ENCODE measurements at regions not wholly inside any gene's neighbourhood (a gene's known extent, or its start where the extent isn't known, plus 50 kb on each side); places are given as distances from the start of the nearest gene placed in this dataset.

- no peaks in the 10 kb centered on the region for H3K27me3 ChIP-seq (replicated peaks in 1 of 7)
- H3K9me3 ChIP-seq = peaks cover 0 to 4% (median 0%) of the 10 kb centered on the region in 8 donors
- H3K36me3 ChIP-seq = no peaks in the 10 kb centered on the region
- no peak overlapping the region for H3K27ac ChIP-seq
- TF ChIP-seq POLR2A (IDR thresholded peaks at IDR 0.05) = no peak
- no peak for TF ChIP-seq POLR2AphosphoS5 (IDR thresholded peaks at IDR 0.05)
- no peak for TF ChIP-seq CTCF (IDR thresholded peaks at IDR 0.05 in 8 of 11, conservative IDR thresholded peaks at IDR 0.05 in 3 of 11)
- intact Hi-C loops (cut with DNase I; ENCODE audit: low total_unique reads) = no loop called here
- no peak for DNase-seq
- no peaks in the 10 kb centered on the region for H3K4me1 ChIP-seq
- no peak overlapping the region for H3K4me3 ChIP-seq
- WGBS, 5 donors = 80 to 90% (median 85%) methylated on average over 5 of the region's 5 CpGs
Measured at GRCh38 chr1:81006502-81006901, 794.2 kb upstream of the ADGRL2 start.

GRCh38 chr1:81004011-81004410, 796.7 kb upstream of the ADGRL2 start:
- H3K4me1 ChIP-seq = no peaks in the 10 kb centered on the region
- TF ChIP-seq POLR2AphosphoS5 (IDR thresholded peaks at IDR 0.05) (no peak), POLR2A (IDR thresholded peaks at IDR 0.05) (no peak), CTCF (IDR thresholded peaks at IDR 0.05 in 8 of 11, conservative IDR thresholded peaks at IDR 0.05 in 3 of 11) (no peak)
- WGBS, 5 donors = 62 to 81% (median 79%) methylated on average over 4 of the region's 4 CpGs
- H3K36me3 ChIP-seq = no peaks in the 10 kb centered on the region
- intact Hi-C loops (cut with DNase I; ENCODE audit: low total_unique reads) = no loop called here
- peaks cover 0 to 11% (median 4%) of the 10 kb centered on the region in 8 donors for H3K9me3 ChIP-seq
- no peak overlapping the region for H3K4me3 ChIP-seq
- no peak for DNase-seq
- no peak overlapping the region for H3K27ac ChIP-seq
- H3K27me3 ChIP-seq (replicated peaks in 1 of 7) = no peaks in the 10 kb centered on the region

- H3K4me3 ChIP-seq = no peak overlapping the region
- H3K36me3 ChIP-seq = no peaks in the 10 kb centered on the region
- no peak for TF ChIP-seq POLR2A (IDR thresholded peaks at IDR 0.05)
- no peak for TF ChIP-seq CTCF (IDR thresholded peaks at IDR 0.05 in 8 of 11, conservative IDR thresholded peaks at IDR 0.05 in 3 of 11)
- no peak for TF ChIP-seq POLR2AphosphoS5 (IDR thresholded peaks at IDR 0.05)
- H3K27me3 ChIP-seq (replicated peaks in 1 of 7) = no peaks in the 10 kb centered on the region
- no peak overlapping the region for H3K27ac ChIP-seq
- no peaks in the 10 kb centered on the region for H3K4me1 ChIP-seq
- DNase-seq = no peak
- intact Hi-C loops (cut with DNase I; ENCODE audit: low total_unique reads) = no loop called here
- H3K9me3 ChIP-seq = peaks cover 0 to 4% (median 0%) of the 10 kb centered on the region in 8 donors
Measured at GRCh38 chr1:80994934-80995333, 805.8 kb upstream of the ADGRL2 start.

- Histone ChIP-seq H3K9me3 (peaks cover 0 to 4% (median 0%) of the 10 kb centered on the region in 8 donors), H3K36me3 (no peaks in the 10 kb centered on the region), H3K27ac (no peak overlapping the region), H3K4me1 (no peaks in the 10 kb centered on the region), H3K4me3 (no peak overlapping the region), H3K27me3 (replicated peaks in 1 of 7) (no peaks in the 10 kb centered on the region)
- WGBS, 5 donors = 79 to 100% (median 87%) methylated on average over 1 of the region's 1 CpG
- no peak for DNase-seq
- TF ChIP-seq POLR2AphosphoS5 (IDR thresholded peaks at IDR 0.05) (no peak), CTCF (IDR thresholded peaks at IDR 0.05 in 8 of 11, conservative IDR thresholded peaks at IDR 0.05 in 3 of 11) (no peak), POLR2A (IDR thresholded peaks at IDR 0.05) (no peak)
- intact Hi-C loops (cut with DNase I; ENCODE audit: low total_unique reads) = no loop called here
Measured at GRCh38 chr1:80994038-80994437, 806.7 kb upstream of the ADGRL2 start.
